Astrocyte (in vitro differentiated cells and primary cell): ENCODE measurements at regions not wholly inside any gene's neighbourhood (a gene's known extent, or its start where the extent isn't known, plus 50 kb on each side); places are given as distances from the start of the nearest gene placed in this dataset.

Experiments used
- DNase-seq: peaks from one replicate; pipeline ENCODE4 v3.0.0-alpha.2; 2010; ENCODE audit warnings: low read depth
- FAIRE-seq: peaks from 2 replicates; lab custom pipeline; 2011; peaks lifted over from hg19 to GRCh38; lab: Jason Lieb, UNC
- H2AFZ ChIP-seq: 2 replicates; pipeline ENCODE4 v1.6.0; 2012; ENCODE audit warnings: low read depth, low read length, inconsistent platforms
- H3K27ac ChIP-seq: 2 replicates; pipeline ENCODE4 v1.5.1; 2011; ENCODE audit warnings: low read depth, low read length, inconsistent platforms
- H3K27me3 ChIP-seq: 2 replicates; pipeline ENCODE4 v1.6.0; 2011; ENCODE audit warnings: low read length, inconsistent platforms; ENCODE audit not compliant: insufficient read depth
- H3K36me3 ChIP-seq: 2 replicates; pipeline ENCODE4 v1.5.1; 2011; ENCODE audit warnings: low read length, inconsistent platforms; ENCODE audit not compliant: insufficient read depth
- H3K4me1 ChIP-seq: 2 replicates; pipeline ENCODE4 v1.5.1; 2011; ENCODE audit warnings: low read length, inconsistent platforms; ENCODE audit not compliant: insufficient read depth
- H3K4me2 ChIP-seq: 2 replicates; pipeline ENCODE4 v1.6.0; 2012; ENCODE audit warnings: low read length, inconsistent platforms
- H3K4me3 ChIP-seq: 2 replicates; pipeline ENCODE4 v1.5.1; 2011; ENCODE audit warnings: low read depth, mild to moderate bottlenecking, low read length, inconsistent platforms; ENCODE audit not compliant: insufficient read depth
- H3K79me2 ChIP-seq: 2 replicates; pipeline ENCODE4 v1.6.0; 2012; ENCODE audit warnings: mild to moderate bottlenecking, low read length, inconsistent platforms; ENCODE audit not compliant: insufficient read depth
- H3K9ac ChIP-seq: 2 replicates; pipeline ENCODE4 v1.6.0; 2012; ENCODE audit warnings: mild to moderate bottlenecking, low read length, inconsistent platforms
- H3K9me3 ChIP-seq: 2 replicates; pipeline ENCODE4 v1.5.1; 2012; ENCODE audit warnings: low read depth, mild to moderate bottlenecking, low read length, inconsistent platforms; ENCODE audit not compliant: insufficient read depth
- H4K20me1 ChIP-seq: 2 replicates; pipeline ENCODE4 v1.6.0; 2012; ENCODE audit warnings: low read length, inconsistent platforms; ENCODE audit not compliant: insufficient read depth
- H3K27ac Mint-ChIP-seq: one replicate; pipeline ENCODE4 v1.8.0; 2021; ENCODE audit warnings: mild to moderate bottlenecking, mixed read lengths; ENCODE audit not compliant: unreplicated experiment
- H3K27me3 Mint-ChIP-seq: one replicate; pipeline ENCODE4 v1.8.0; 2021; ENCODE audit warnings: low read depth, mixed read lengths; ENCODE audit not compliant: unreplicated experiment
- H3K36me3 Mint-ChIP-seq: one replicate; pipeline ENCODE4 v1.8.0; 2021; ENCODE audit warnings: low read depth, mixed read lengths; ENCODE audit not compliant: unreplicated experiment
- H3K4me1 Mint-ChIP-seq: one replicate; pipeline ENCODE4 v1.8.0; 2021; ENCODE audit warnings: low read depth, mixed read lengths; ENCODE audit not compliant: unreplicated experiment
- H3K4me3 Mint-ChIP-seq: one replicate; pipeline ENCODE4 v1.8.0; 2021; ENCODE audit warnings: mild to moderate bottlenecking, moderate library complexity, mixed read lengths; ENCODE audit not compliant: unreplicated experiment
- H3K9me3 Mint-ChIP-seq: one replicate; pipeline ENCODE4 v1.8.0; 2021; ENCODE audit warnings: mild to moderate bottlenecking, mixed read lengths; ENCODE audit not compliant: unreplicated experiment
- CTCF ChIP-seq: IDR thresholded peaks from 2 replicates; pipeline ENCODE4 v1.5.1; 2011; ENCODE audit warnings: low read depth, mild to moderate bottlenecking, inconsistent platforms, low read length, moderate library complexity; ENCODE audit not compliant: insufficient read depth
- EZH2 ChIP-seq: IDR thresholded peaks from 2 replicates; pipeline ENCODE4 v1.6.1; 2012; ENCODE audit warnings: mild to moderate bottlenecking, low read length, inconsistent platforms; ENCODE audit not compliant: insufficient read depth

GRCh38 chr4:115370490-115370889 is 257.1 kb upstream of the NDST4 start:
- no peak overlapping the region for H3K4me3 ChIP-seq
- no peak overlapping the region for H2AFZ ChIP-seq
- H3K36me3 ChIP-seq: no peaks in the 10 kb centered on the region
- TF ChIP-seq EZH2 (no peak), CTCF (no peak)
- no peak overlapping the region for H3K4me3 Mint-ChIP-seq
- H3K27ac ChIP-seq: no peak overlapping the region
- H3K4me1 Mint-ChIP-seq: peaks cover 4% of the 10 kb centered on the region
- no peak overlapping the region for H3K4me2 ChIP-seq
- H3K27ac Mint-ChIP-seq: no peak overlapping the region
- no peak overlapping the region for H3K9ac ChIP-seq
- DNase-seq (no peak), FAIRE-seq (no peak)
- no peaks in the 10 kb centered on the region for H3K4me1 ChIP-seq
- no peaks in the 10 kb centered on the region for H4K20me1 ChIP-seq
- no peaks in the 10 kb centered on the region for H3K79me2 ChIP-seq
- no peaks in the 10 kb centered on the region for H3K9me3 Mint-ChIP-seq
- no peaks in the 10 kb centered on the region for H3K9me3 ChIP-seq
- no peaks in the 10 kb centered on the region for H3K27me3 Mint-ChIP-seq
- H3K36me3 Mint-ChIP-seq: no peaks in the 10 kb centered on the region
- no peaks in the 10 kb centered on the region for H3K27me3 ChIP-seq

- Mint-ChIP-seq H3K4me1 (peaks cover 4% of the 10 kb centered on the region), H3K27me3 (no peaks in the 10 kb centered on the region), H3K36me3 (no peaks in the 10 kb centered on the region), H3K4me3 (no peak overlapping the region), H3K9me3 (no peaks in the 10 kb centered on the region), H3K27ac (no peak overlapping the region)
- Histone ChIP-seq H2AFZ (no peak overlapping the region), H4K20me1 (no peaks in the 10 kb centered on the region), H3K4me3 (no peak overlapping the region), H3K4me1 (no peaks in the 10 kb centered on the region), H3K27ac (no peak overlapping the region), H3K9ac (no peak overlapping the region), H3K36me3 (no peaks in the 10 kb centered on the region), H3K4me2 (no peak overlapping the region), H3K9me3 (no peaks in the 10 kb centered on the region), H3K79me2 (no peaks in the 10 kb centered on the region), H3K27me3 (no peaks in the 10 kb centered on the region)
- TF ChIP-seq CTCF (no peak), EZH2 (no peak)
- no peak for DNase-seq
- FAIRE-seq: no peak
These were observed 256.6 kb upstream of the NDST4 start for GRCh38 chr4:115370012-115370411.

- Mint-ChIP-seq H3K27me3 (no peaks in the 10 kb centered on the region), H3K4me1 (no peaks in the 10 kb centered on the region), H3K27ac (no peak overlapping the region), H3K36me3 (no peaks in the 10 kb centered on the region), H3K4me3 (no peak overlapping the region), H3K9me3 (no peaks in the 10 kb centered on the region)
- TF ChIP-seq CTCF: no peak
- TF ChIP-seq EZH2: no peak
- Histone ChIP-seq H3K36me3 (no peaks in the 10 kb centered on the region), H3K4me1 (no peaks in the 10 kb centered on the region), H3K27ac (no peak overlapping the region), H3K4me2 (no peak overlapping the region), H3K27me3 (no peaks in the 10 kb centered on the region), H3K4me3 (no peak overlapping the region), H3K9me3 (no peaks in the 10 kb centered on the region), H2AFZ (no peak overlapping the region), H4K20me1 (no peaks in the 10 kb centered on the region), H3K79me2 (no peaks in the 10 kb centered on the region), H3K9ac (no peak overlapping the region)
- FAIRE-seq: no peak
- no peak for DNase-seq
These were observed 253.0 kb upstream of the NDST4 start for GRCh38 chr4:115366390-115366789.
